ENCODE measurements at regions not wholly inside any gene's neighbourhood (a gene's known extent, or its start where the extent isn't known, plus 50 kb on each side); places are given as distances from the start of the nearest gene placed in this dataset.
"Not testable (repeated sequence)": the region's sequence is repeated elsewhere in the genome, so short reads cannot be mapped to it uniquely, and the experiment has no call there.

DNA sequence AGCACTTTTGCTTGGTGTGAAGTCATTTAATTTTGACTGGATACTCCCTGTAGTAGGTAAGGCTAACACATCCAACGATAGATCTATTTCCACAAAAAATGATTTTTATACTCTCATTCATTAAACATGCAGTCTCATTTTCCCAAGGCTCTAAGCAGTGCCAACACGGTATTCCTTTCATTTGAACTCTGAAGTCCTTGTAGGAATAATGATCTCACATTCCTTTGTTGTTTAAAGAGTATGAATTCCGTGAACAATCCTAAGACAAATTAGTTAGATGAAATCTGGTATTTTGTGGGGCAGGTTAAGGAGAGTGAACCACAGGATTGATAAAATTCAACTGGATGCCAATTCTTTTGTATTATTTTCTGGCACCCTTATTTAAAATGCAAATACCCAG lies 66.6 kb downstream of the LACC1 start:
- Histone ChIP-seq H3K27ac (no peak overlapping the region), H3K9me3 (no peaks in the 10 kb centered on the region), H3K27me3 (ENCODE audit: low read depth) (no peaks in the 10 kb centered on the region), H3K36me3 (no peaks in the 10 kb centered on the region), H3K4me1 (no peaks in the 10 kb centered on the region), H3K4me3 (no peak overlapping the region)
- TF ChIP-seq CTCF (IDR thresholded peaks at IDR 0.05), result no peak
- ATAC-seq (no peak), DNase-seq (no peak)
- intact Hi-C loops (cut with DNase I), result no loop called here

- DNase-seq (no peak), ATAC-seq (no peak)
- intact Hi-C loops (cut with DNase I), result no loop called here
- Histone ChIP-seq H3K4me3 (no peak overlapping the region), H3K27ac (no peak overlapping the region), H3K4me1 (no peaks in the 10 kb centered on the region), H3K36me3 (no peaks in the 10 kb centered on the region), H3K27me3 (ENCODE audit: low read depth) (no peaks in the 10 kb centered on the region), H3K9me3 (no peaks in the 10 kb centered on the region)
- TF ChIP-seq CTCF (IDR thresholded peaks at IDR 0.05), result no peak
These were observed 68.3 kb downstream of the LACC1 start for GRCh38 chr13:43947897-43948458.

DNA sequence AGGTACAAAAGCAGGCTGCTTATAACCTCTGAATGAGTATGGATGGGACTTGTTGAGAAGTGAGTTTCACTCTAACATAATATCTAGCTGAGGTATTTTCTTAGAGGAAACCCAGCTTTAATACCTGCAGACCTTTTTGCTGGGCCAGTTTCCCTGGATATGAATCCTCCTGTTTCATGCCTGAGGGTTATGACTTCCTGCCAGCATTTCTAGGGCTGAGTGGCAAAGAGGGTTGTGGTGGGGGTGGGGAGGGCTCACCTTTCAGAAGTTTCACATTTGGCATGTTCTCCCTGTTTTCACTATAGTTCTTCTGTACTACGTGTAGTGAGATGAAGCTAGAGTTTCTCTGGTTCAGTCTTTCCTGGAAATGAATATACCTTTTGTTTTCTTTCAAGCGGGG lies 73.7 kb downstream of the LACC1 start:
- no peaks in the 10 kb centered on the region for H3K36me3 ChIP-seq
- no peak overlapping the region for H3K27ac ChIP-seq
- no peaks in the 10 kb centered on the region for H3K9me3 ChIP-seq
- no peak for TF ChIP-seq CTCF (IDR thresholded peaks at IDR 0.05)
- ATAC-seq (no peak), DNase-seq (no peak)
- H3K27me3 ChIP-seq (ENCODE audit: low read depth), result no peaks in the 10 kb centered on the region
- H3K4me3 ChIP-seq, result no peak overlapping the region
- no peaks in the 10 kb centered on the region for H3K4me1 ChIP-seq
- intact Hi-C loops (cut with DNase I), result no loop called here

DNA sequence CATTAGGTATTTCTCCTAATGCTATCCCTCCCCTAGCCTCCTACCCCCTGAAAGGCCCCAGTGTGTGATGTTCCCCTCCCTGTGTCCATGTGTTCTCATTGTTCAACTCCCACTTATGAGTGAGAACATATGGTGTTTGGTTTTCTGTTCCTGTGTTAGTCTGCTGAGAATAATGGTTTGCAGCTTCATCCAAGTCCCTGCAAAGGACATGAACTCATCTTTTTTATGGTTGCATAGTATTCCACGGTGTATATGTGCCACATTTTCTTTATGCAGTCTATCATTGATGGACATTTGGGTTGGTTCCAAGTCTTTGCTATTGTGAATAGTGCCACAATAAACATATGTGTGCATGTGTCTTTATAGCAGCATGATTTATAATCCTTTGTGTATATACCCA lies 77.3 kb downstream of the LACC1 start:
- H3K4me1 ChIP-seq; H3K27ac ChIP-seq; intact Hi-C loops (cut with DNase I); H3K36me3 ChIP-seq; H3K27me3 ChIP-seq (ENCODE audit: low read depth); H3K9me3 ChIP-seq; ATAC-seq; DNase-seq; H3K4me3 ChIP-seq: not testable (repeated sequence)

DNA sequence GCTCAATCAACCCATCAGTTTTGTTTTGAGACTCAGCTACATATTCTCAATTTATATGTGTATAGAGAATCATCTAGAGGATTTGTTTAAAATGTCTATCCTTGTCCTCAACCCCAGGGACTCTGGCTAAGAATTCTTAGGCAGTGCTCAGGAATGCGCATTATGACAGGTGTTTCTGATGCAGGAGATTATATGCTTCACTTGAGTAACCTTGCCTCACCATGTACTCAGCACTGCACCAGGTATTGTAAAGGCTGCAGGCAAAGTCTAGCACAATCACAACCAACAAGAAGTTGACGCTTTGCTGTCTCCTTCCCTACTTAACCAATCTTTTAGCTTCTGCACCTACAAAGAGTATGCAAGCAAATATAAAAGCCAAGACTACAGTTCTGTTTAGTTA lies 79.6 kb downstream of the LACC1 start:
- TF ChIP-seq CTCF (IDR thresholded peaks at IDR 0.05), result no peak
- H3K27ac ChIP-seq, result no peak overlapping the region
- H3K9me3 ChIP-seq, result no peaks in the 10 kb centered on the region
- no peaks in the 10 kb centered on the region for H3K27me3 ChIP-seq (ENCODE audit: low read depth)
- no peaks in the 10 kb centered on the region for H3K4me1 ChIP-seq
- H3K4me3 ChIP-seq, result no peak overlapping the region
- DNase-seq (no peak), ATAC-seq (no peak)
- intact Hi-C loops (cut with DNase I), result no loop called here
- H3K36me3 ChIP-seq, result no peaks in the 10 kb centered on the region

DNA sequence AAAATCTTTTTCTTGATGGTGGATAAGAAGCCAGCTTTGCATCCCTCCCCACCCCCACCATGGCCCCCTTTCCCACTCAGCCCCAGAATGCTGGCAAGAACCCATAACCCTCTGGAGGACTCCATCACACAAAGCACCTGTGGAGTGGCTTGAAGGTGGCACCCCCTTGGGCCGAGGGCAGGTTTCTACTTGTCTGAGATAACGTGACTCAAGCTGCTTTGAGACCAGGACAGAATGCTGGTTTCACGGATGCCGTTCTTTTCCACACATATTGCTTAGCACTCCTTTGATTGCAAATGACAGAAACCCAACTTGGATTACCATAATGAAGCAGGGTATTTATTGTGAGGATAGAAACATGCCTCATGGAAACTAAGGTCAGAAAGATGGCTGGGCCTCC lies 82.2 kb downstream of the LACC1 start:
- no peak for TF ChIP-seq CTCF (IDR thresholded peaks at IDR 0.05)

More for the DNA sequence above, 82.2 kb downstream of the LACC1 start:
- Histone ChIP-seq H3K27ac (no peak overlapping the region), H3K9me3 (no peaks in the 10 kb centered on the region), H3K36me3 (no peaks in the 10 kb centered on the region), H3K27me3 (ENCODE audit: low read depth) (no peaks in the 10 kb centered on the region), H3K4me1 (no peaks in the 10 kb centered on the region), H3K4me3 (no peak overlapping the region)
- no peak for DNase-seq
- intact Hi-C loops (cut with DNase I), result no loop called here
- ATAC-seq, result no peak

Measured in lower lobe of right lung (tissue), 2 donors.